Dedifferentiated amniotic fluid mesenchymal stem cell (primary cell): ENCODE measurements at regions not wholly inside any gene's neighbourhood (a gene's known extent, or its start where the extent isn't known, plus 50 kb on each side); places are given as distances from the start of the nearest gene placed in this dataset.
"Not testable (repeated sequence)": the region's sequence is repeated elsewhere in the genome, so short reads cannot be mapped to it uniquely, and the experiment has no call there.

Experiments used
- DNase-seq: peaks from one replicate; pipeline ENCODE4 v3.0.0-alpha.2; 2016; ENCODE audit errors: extremely low spot score

DNA sequence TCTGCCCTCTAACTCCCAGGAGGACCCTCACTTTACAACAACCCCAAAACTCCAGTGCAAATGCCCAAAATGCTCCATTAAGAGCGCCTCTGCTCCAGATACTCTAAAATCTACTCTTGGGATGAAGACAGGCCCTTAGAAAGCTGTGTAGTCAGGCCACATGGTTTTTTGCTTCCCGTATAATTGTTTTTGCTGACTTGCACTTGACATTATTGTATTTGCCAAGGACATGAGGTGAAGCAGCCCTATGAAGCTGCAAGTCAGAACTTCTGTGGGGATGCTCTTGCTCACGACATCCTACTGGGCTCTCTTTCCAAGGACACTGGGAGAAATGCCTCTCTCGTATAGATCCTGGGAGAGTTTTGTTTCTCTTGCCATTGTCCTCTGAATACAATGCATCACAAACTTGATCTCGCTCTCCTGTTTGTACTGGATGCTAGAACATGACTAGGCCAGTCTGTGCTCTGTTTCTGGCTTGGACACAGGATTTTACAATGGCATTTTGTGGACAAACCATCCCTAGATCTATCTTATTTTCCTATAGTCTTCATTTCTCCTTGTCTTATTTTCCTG, 177.2 kb upstream of the DTNBP1 start:
- DNase-seq, result no peak

DNA sequence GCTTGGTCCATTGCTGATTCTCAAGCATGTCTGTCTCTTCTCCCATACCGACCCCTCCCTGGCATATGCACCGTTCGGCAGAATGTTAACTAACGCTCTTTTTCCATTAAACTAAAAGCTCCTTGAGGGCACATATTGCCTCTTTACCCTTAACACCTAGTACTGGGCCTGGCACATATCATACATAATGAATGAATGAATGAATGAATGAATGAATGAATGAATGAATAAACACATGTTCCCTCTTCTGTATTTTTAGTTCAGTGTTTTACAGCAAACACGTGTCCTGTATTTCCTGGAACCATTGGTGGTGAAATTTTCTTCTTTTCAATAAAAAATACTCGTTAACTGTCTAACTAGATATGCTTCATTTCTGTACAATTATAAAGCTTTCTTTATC, 174.4 kb upstream of the DTNBP1 start:
- no peak for DNase-seq

- no peak for DNase-seq
These were observed 170.0 kb upstream of the DTNBP1 start for GRCh38 chr6:15832841-15833240.

DNA sequence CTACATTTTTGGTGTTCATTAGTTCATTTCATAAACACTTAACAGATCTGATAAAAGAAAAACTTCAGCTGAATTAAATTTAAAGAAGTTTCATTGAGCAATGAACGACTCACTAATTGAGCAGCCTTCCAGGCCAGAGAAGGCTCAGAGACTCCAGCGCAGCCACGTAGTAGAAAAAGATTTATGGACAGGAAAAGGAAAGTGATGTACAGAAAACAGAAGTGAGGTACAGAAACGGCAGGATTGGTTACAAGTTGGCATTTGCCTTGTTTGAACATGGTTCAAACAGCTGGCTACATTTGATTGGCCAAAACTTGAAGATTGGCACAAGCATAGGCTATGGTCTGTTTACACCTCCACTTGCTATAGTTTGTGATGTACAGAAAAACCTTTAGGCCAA, 166.3 kb upstream of the DTNBP1 start:
- no peak for DNase-seq

GRCh38 chr6:15827496-15828255, 164.8 kb upstream of the DTNBP1 start:
- no peak for DNase-seq

GRCh38 chr6:15826814-15827318, 164.0 kb upstream of the DTNBP1 start:
- no peak for DNase-seq

GRCh38 chr6:15825332-15825930, 162.6 kb upstream of the DTNBP1 start:
- DNase-seq, result no peak

GRCh38 chr6:15824811-15825210, 162.0 kb upstream of the DTNBP1 start:
- no peak for DNase-seq

DNA sequence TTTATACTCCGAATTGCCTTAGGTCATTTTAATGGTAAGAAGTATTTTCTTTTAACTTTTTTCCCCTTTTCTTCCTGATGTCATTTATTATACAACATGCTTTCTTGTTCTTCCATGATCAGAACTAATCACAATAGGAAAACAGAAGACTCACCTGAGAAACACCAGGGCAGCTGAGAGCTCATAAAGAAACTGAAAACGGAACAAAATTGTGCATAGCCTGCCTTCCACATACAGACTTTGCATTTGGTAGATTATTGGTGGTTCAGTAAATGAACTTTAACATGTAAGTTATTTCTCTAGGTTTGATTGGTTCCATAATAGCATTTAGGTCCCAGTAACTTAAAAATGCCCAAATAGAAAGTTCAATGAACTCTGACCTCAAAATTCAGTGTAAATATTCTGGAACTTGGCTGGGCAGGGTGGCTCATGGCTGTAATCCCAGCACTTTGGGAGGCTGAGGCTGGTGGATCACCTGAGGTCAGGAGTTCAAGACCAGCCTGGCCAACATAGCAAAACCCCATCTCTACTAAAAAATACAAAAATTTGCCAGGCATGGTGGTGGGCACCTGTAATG, 161.1 kb upstream of the DTNBP1 start:
- DNase-seq, result no peak

DNA sequence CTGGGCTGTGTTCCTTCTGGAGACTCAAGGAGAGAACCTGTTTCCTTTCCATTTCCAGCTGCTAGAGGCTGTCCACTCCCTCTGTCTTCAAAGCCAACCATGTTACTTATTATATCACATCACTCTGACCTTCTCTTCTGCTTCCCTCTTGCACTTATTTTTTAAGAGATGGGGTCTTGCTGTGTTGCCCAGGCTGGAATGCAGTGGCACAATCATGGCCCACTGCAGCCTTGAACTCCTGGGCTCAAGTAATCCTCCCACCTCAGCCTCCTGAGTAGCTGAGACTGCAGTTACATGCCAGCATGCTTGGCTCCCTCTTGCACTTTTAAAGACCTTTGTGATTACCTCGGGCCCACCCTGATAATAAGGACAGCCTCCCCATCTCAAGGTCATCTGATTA, 160.0 kb upstream of the DTNBP1 start:
- no peak for DNase-seq

DNA sequence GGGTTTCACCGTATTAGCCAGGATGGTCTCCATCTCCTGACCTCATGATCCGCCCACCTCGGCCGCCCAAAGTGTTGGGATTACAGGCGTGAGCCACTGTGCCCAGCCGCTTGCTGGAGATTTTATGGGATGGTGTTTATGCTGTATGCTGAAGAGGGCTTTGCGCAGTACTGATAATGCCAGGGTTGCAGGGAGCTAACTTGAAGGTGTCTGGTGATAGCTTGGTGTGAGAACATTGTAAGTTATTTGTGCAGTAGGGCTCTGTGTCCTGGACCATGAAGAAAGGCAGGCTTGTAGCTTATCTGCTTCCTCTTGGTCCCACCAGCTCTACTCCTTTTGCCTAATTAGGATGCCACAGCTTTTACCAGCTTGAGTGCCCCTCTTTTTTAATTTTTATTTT, 157.0 kb upstream of the DTNBP1 start:
- DNase-seq, result no peak

GRCh38 chr6:15819226-15819625, 156.4 kb upstream of the DTNBP1 start:
- no peak for DNase-seq

DNA sequence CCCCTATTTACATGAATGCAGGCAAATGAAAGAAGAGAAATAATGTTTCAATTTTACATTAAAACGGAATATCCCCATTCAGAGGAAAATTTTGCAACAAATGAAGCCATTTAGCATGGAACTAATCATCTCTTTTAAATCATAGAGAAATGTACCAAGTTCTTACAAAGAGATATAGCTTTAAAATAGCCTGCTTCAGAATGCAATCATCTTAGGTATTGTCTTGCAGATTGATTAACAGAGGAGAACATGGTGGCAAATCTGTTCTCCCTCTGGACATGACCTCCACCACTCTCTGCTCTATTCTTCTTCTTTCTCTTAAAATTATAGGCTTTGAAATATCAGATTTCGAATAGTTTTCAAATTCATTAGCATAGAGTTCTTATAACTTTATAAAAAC, 155.7 kb upstream of the DTNBP1 start:
- DNase-seq, result no peak

DNA sequence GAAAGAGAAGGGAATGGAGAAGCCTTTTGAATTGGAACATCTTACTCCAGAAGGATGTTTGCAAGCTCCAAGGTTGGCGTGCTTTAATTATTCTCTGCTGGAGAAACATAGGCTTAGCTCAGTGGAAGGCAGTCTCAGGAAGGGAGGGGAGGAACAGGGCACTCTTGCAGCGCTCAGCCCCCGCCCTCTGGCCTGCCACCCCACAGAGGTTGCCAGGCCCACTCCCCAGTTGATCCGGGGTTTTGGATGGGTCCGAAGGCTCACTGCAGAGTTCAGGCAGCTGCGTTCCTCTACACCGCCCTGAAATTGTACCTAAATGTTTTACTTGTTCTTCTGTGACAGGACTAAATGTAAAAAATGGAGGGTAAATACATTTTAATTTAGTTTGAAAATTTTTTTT, 155.2 kb upstream of the DTNBP1 start:
- no peak for DNase-seq

GRCh38 chr6:15817100-15817499, 154.3 kb upstream of the DTNBP1 start:
- DNase-seq, result no peak

DNA sequence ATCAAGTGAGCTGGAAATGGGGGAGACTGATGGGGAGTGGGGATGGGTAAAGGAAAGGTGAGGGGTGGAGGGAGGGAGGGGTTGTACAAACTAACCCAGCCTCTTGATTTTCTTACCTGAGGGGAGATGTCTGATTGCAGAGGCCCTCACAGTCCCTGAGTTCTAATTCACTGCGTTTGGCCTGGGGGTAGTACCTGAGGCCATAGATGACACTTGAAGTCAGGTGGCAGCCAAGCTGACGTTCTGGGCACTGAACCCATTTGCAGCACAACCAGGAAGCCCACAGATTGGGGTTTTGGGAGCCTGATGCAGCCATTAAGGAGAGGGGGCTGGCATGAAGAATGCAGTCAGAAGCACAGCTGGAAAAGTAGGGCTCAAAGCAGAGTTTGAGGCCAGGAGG, 153.8 kb upstream of the DTNBP1 start:
- DNase-seq, result no peak

- not testable (repeated sequence) for DNase-seq
These were observed 150.9 kb upstream of the DTNBP1 start for GRCh38 chr6:15813698-15814097.

- DNase-seq, result no peak
These were observed 148.3 kb upstream of the DTNBP1 start for GRCh38 chr6:15811107-15811506.

DNA sequence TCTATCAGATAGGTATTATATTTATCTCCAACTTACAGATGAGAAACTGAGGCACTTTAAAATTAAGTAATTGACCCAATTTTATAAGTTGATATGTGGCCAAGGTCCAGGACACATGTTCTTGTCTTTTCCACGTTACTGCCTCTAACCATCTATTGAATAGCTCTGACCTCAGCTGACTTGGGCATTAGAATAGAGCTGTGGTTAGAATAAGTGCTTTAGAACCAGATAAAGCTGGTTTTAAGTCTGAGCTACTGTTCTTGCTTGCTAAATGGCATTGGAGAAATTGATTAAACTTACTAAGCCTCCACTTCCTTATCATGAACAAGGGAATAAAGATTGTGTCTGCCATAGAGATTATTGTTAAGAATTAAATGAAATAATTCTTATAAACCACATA, 147.8 kb upstream of the DTNBP1 start:
- no peak for DNase-seq

DNA sequence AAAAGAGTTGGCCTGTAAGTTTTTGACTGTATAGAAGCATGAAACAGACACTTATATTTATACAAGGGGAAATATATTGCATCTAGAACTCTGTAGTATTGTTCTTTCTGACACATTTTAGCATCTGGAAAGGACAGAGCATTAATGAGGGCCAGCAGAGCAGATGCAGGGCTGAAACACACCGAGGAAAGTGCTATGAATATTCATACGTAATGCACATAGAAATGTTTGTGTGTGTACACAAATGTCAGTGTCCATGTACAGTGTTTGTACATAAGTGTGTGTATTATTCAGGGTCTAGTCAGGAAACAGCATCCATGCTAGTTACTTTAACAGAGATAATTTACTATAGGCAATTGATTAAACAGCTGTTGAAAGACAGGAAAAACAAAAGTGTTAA, 146.5 kb upstream of the DTNBP1 start:
- no peak for DNase-seq

DNA sequence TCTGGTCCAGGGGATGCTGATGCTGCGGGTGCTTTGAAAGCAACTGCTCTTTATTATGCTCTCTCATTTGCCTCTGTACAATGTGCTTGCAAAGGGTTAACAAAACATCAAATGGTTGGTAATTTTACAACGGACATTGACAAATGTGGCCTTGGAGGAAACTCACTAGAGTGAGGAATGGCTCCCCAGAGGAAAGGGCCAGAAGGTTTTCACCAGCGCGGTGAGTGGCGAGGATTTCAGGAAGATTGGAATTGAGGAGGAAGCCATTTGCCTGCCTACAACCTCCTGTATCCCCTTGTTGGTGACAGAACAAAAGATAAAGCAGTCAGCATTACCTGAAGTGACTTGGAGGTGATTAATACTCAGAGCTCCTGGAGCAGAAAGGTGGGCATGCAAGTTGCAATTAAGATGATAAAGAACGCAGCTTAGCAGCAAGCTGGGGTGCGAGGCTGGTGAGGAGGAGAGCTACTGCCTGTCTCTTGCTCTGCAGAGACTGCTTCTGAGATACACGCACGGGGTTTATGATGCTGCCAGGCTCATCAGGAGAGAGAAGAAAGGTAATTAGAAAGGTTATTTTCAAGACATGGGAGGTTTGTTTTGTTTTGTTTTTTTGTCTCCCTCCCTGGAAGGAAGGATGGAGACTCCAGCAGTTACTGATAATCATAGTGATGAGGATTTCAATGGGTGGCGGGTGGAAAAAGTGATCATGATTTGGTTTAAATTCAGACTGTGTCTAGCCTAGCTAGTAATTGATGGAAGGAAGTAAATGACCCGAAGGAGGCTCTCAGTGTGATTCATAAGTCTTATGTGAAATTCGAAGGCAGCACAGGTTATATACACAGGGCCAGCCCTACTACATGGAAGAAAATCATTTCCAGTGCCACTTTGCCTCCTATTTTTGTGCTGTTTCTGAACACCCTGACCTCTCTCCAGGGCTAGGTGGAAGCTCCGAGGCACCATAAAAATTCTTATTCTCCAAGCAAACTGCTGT, 141.6 kb upstream of the DTNBP1 start:
- DNase-seq, result no peak

DNA sequence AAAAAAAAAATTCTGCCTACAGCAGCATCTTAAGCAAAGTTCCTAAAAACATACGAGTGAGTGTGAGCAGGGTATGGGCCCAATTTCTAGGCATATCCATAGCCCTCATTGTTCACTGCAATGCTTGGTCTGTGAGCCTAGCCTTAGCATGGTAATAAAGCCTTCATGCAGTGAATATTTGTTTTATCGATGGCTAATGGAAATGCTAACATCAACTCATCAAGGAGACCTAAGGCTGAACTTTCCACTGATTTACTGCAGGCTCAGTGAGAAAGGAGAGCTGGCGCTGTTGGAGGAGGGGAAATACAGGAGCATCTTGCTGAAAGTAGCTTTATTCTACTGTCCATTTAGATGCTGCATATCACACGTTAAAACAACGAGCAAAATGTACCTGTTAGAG, 139.6 kb upstream of the DTNBP1 start:
- DNase-seq, result no peak
